ENCODE measurements at regions not wholly inside any gene's neighbourhood (a gene's known extent, or its start where the extent isn't known, plus 50 kb on each side); places are given as distances from the start of the nearest gene placed in this dataset.

DNA sequence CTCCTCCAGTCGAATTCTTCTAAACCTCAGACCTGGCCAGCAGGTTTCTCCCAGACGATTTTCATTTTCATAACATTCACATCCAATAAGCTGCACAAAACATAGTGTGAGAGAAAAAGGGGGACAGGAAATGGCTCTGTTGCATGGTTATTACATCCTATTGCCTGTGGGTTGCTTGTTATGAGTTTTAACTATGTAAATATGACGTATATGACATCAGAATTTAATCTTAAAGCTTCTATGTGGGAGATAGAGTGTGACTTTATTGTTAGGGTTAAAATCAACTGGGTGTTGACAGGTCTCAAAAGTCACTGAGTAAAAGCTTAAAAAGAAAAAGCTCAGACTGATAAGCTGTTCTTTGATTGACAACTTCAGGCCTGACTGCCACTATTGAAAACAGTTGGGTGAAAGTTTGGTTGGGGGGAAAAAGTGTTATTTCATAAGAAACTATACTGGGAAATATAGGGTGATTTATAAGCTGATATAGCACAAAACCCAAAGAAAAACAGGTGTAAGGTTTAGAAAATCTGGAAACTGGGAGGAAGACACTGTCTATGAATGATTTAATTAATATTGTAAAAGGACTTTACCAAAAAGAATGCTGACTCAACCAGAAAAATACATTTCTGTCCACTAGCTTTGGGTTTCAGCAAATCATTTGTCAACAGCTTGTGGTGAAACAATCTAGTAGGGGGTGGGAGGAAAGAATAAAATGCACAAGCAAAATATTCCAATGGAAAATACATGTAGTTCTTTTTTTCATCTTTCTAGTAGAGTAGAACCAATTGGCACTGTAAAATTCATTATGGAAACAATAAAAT lies 134.1 kb upstream of the CEP162 start:
- no peaks in the 10 kb centered on the region for H3K36me3 ChIP-seq (ENCODE audit: control insufficient read depth in 4 of 4, insufficient read depth in 3 of 4, low read depth in 1 of 4, low read length in 3 of 4)
- TF ChIP-seq YY1 (IDR thresholded peaks at IDR 0.05) = no peak
- TF ChIP-seq, protein P1, sequence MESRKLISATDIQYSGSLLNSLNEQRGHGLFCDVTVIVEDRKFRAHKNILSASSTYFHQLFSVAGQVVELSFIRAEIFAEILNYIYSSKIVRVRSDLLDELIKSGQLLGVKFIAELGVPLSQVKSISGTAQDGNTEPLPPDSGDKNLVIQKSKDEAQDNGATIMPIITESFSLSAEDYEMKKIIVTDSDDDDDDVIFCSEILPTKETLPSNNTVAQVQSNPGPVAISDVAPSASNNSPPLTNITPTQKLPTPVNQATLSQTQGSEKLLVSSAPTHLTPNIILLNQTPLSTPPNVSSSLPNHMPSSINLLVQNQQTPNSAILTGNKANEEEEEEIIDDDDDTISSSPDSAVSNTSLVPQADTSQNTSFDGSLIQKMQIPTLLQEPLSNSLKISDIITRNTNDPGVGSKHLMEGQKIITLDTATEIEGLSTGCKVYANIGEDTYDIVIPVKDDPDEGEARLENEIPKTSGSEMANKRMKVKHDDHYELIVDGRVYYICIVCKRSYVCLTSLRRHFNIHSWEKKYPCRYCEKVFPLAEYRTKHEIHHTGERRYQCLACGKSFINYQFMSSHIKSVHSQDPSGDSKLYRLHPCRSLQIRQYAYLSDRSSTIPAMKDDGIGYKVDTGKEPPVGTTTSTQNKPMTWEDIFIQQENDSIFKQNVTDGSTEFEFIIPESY (IDR thresholded peaks at IDR 0.05) = no peak
- no peak for TF ChIP-seq HNF4G (IDR thresholded peaks at IDR 0.05)
- no peak for DNase-seq (ENCODE audit: low spot score)
- no peak overlapping the region for H3K4me3 ChIP-seq (ENCODE audit: low read depth in 1 of 3, low read length in 3 of 3)
- 70% methylated on average over 3 of the region's 3 CpGs for WGBS
- no peak overlapping the region for H3K9ac ChIP-seq (ENCODE audit: low read depth in 1 of 2, low read length in 2 of 2)
- no peaks in the 10 kb centered on the region for H3K27me3 ChIP-seq (ENCODE audit: control insufficient read depth in 4 of 4, insufficient read depth in 4 of 4, low read length in 3 of 4)
- H3K4me1 ChIP-seq (ENCODE audit: control insufficient read depth in 4 of 4, insufficient read depth in 4 of 4, low read length in 3 of 4) = no peaks in the 10 kb centered on the region
- no peaks in the 10 kb centered on the region for H3K9me3 ChIP-seq (ENCODE audit: control insufficient read depth in 4 of 4, low read length in 3 of 4)
- no peak overlapping the region for H3K27ac ChIP-seq (ENCODE audit: low read depth in 1 of 2, low read length in 2 of 2)

DNA sequence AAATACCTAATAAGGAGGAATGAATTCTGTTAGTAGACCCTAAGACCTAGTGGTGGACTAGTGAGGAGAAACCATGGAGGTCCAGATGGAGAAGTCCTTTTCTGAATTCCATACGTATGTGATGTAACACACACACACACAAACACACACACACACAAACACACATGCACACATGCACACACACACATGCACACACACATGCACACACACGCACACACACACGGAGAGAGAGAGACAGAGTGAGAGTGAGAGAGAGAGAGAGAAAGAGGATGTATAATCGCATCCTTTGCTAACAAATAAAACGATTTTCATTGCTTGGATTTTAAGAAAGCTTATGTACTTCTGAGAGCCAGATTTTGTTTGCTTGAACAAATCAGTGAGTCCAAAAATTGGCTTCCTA lies 132.6 kb upstream of the CEP162 start:
- DNase-seq (ENCODE audit: low spot score) = no peak
- H3K36me3 ChIP-seq (ENCODE audit: control insufficient read depth in 4 of 4, insufficient read depth in 3 of 4, low read depth in 1 of 4, low read length in 3 of 4) = no peaks in the 10 kb centered on the region
- TF ChIP-seq FOXA1 (IDR thresholded peaks at IDR 0.05) (no peak), JUND (IDR thresholded peaks at IDR 0.05) (no peak), FOXA2 (IDR thresholded peaks at IDR 0.05) (no peak), YY1 (IDR thresholded peaks at IDR 0.05) (no peak), HNF4A (conservative IDR thresholded peaks at IDR 0.05) (no peak), GABPA (IDR thresholded peaks at IDR 0.05 in 1 of 2, conservative IDR thresholded peaks at IDR 0.05 in 1 of 2) (no peak), SP1 (IDR thresholded peaks at IDR 0.05) (no peak), RXRA (IDR thresholded peaks at IDR 0.05) (no peak), TAF1 (conservative IDR thresholded peaks at IDR 0.05) (no peak), RAD21 (IDR thresholded peaks at IDR 0.05) (no peak), EGR1 (IDR thresholded peaks at IDR 0.05; ENCODE audit: low read depth in 2 of 2) (no peak), NR2F2 (IDR thresholded peaks at IDR 0.05) (no peak)
- TF ChIP-seq, protein P1 (IDR thresholded peaks at IDR 0.05) = no peak
- TF ChIP-seq, protein P2, sequence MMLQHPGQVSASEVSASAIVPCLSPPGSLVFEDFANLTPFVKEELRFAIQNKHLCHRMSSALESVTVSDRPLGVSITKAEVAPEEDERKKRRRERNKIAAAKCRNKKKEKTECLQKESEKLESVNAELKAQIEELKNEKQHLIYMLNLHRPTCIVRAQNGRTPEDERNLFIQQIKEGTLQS (IDR thresholded peaks at IDR 0.05) = no peak
- TF ChIP-seq, protein P3, sequence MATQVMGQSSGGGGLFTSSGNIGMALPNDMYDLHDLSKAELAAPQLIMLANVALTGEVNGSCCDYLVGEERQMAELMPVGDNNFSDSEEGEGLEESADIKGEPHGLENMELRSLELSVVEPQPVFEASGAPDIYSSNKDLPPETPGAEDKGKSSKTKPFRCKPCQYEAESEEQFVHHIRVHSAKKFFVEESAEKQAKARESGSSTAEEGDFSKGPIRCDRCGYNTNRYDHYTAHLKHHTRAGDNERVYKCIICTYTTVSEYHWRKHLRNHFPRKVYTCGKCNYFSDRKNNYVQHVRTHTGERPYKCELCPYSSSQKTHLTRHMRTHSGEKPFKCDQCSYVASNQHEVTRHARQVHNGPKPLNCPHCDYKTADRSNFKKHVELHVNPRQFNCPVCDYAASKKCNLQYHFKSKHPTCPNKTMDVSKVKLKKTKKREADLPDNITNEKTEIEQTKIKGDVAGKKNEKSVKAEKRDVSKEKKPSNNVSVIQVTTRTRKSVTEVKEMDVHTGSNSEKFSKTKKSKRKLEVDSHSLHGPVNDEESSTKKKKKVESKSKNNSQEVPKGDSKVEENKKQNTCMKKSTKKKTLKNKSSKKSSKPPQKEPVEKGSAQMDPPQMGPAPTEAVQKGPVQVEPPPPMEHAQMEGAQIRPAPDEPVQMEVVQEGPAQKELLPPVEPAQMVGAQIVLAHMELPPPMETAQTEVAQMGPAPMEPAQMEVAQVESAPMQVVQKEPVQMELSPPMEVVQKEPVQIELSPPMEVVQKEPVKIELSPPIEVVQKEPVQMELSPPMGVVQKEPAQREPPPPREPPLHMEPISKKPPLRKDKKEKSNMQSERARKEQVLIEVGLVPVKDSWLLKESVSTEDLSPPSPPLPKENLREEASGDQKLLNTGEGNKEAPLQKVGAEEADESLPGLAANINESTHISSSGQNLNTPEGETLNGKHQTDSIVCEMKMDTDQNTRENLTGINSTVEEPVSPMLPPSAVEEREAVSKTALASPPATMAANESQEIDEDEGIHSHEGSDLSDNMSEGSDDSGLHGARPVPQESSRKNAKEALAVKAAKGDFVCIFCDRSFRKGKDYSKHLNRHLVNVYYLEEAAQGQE (IDR thresholded peaks at IDR 0.05) = no peak
- TF ChIP-seq, protein P4, sequence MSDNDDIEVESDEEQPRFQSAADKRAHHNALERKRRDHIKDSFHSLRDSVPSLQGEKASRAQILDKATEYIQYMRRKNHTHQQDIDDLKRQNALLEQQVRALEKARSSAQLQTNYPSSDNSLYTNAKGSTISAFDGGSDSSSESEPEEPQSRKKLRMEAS (IDR thresholded peaks at IDR 0.05) = no peak
- TF ChIP-seq, protein P5, sequence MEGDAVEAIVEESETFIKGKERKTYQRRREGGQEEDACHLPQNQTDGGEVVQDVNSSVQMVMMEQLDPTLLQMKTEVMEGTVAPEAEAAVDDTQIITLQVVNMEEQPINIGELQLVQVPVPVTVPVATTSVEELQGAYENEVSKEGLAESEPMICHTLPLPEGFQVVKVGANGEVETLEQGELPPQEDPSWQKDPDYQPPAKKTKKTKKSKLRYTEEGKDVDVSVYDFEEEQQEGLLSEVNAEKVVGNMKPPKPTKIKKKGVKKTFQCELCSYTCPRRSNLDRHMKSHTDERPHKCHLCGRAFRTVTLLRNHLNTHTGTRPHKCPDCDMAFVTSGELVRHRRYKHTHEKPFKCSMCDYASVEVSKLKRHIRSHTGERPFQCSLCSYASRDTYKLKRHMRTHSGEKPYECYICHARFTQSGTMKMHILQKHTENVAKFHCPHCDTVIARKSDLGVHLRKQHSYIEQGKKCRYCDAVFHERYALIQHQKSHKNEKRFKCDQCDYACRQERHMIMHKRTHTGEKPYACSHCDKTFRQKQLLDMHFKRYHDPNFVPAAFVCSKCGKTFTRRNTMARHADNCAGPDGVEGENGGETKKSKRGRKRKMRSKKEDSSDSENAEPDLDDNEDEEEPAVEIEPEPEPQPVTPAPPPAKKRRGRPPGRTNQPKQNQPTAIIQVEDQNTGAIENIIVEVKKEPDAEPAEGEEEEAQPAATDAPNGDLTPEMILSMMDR (IDR thresholded peaks at IDR 0.05; ENCODE audit: low read depth, low read length, missing input control) = no peak
- H3K4me3 ChIP-seq (ENCODE audit: low read depth in 1 of 3, low read length in 3 of 3) = no peak overlapping the region
- no peak overlapping the region for H3K27ac ChIP-seq (ENCODE audit: low read depth in 1 of 2, low read length in 2 of 2)
- no peaks in the 10 kb centered on the region for H3K4me1 ChIP-seq (ENCODE audit: control insufficient read depth in 4 of 4, insufficient read depth in 4 of 4, low read length in 3 of 4)
- H3K27me3 ChIP-seq (ENCODE audit: control insufficient read depth in 4 of 4, insufficient read depth in 4 of 4, low read length in 3 of 4) = no peaks in the 10 kb centered on the region
- no peaks in the 10 kb centered on the region for H3K9me3 ChIP-seq (ENCODE audit: control insufficient read depth in 4 of 4, low read length in 3 of 4)
- H3K9ac ChIP-seq (ENCODE audit: low read depth in 1 of 2, low read length in 2 of 2) = no peak overlapping the region
- WGBS = 94% methylated on average over 5 of the region's 5 CpGs

Data from liver (tissue), 8 donors.